Keratinocyte (primary cell): ENCODE measurements at regions not wholly inside any gene's neighbourhood (a gene's known extent, or its start where the extent isn't known, plus 50 kb on each side); places are given as distances from the start of the nearest gene placed in this dataset.

Experiments
- EZH2 ChIP-seq: IDR thresholded peaks from one replicate; pipeline ENCODE4 v1.6.1; 2012; ENCODE audit warnings: inconsistent platforms, mild to moderate bottlenecking, low read length, moderate library complexity
- TF ChIP-seq, protein P1 (sequence below), 3 experiments: IDR thresholded peaks in 1 of 3; conservative IDR thresholded peaks in 1 of 3; optimal IDR thresholded peaks in 1 of 3; 2 replicates in 2 of 3; 3 replicates in 1 of 3; pipeline versions ENCODE3 to v1.5.1; 2011; ENCODE audit warnings: low read length in 3 of 3, mild to moderate bottlenecking in 3 of 3, moderate library complexity in 2 of 3, control low read depth in 1 of 3, inconsistent platforms in 1 of 3; ENCODE audit not compliant: insufficient read depth in 2 of 3; ENCODE audit errors: extremely low read depth in 1 of 3

DNA sequence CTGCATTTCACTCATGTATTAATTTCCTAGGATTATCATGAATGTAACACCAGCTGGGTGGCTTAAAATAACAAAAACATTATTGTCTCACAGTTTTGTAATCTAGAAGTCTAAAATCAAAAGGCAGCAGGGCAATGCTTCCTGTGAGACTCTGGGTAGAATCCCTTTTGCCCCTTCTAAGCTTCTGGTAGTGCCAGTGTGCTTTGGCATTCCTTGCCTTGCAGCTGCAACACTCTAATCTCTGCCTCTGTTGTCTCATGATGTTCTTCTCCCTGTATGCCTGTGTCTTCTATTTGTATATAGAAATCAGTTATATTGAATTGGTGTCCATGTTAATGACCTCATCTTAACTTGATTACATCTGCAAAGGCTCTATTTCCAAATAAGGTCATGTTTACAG is 1117.3 kb downstream of the PCDH18 start:
- TF ChIP-seq, protein P1, sequence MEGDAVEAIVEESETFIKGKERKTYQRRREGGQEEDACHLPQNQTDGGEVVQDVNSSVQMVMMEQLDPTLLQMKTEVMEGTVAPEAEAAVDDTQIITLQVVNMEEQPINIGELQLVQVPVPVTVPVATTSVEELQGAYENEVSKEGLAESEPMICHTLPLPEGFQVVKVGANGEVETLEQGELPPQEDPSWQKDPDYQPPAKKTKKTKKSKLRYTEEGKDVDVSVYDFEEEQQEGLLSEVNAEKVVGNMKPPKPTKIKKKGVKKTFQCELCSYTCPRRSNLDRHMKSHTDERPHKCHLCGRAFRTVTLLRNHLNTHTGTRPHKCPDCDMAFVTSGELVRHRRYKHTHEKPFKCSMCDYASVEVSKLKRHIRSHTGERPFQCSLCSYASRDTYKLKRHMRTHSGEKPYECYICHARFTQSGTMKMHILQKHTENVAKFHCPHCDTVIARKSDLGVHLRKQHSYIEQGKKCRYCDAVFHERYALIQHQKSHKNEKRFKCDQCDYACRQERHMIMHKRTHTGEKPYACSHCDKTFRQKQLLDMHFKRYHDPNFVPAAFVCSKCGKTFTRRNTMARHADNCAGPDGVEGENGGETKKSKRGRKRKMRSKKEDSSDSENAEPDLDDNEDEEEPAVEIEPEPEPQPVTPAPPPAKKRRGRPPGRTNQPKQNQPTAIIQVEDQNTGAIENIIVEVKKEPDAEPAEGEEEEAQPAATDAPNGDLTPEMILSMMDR (optimal IDR thresholded peaks at IDR 0.05 in 1 of 3, IDR thresholded peaks at IDR 0.05 in 1 of 3, conservative IDR thresholded peaks at IDR 0.05 in 1 of 3; ENCODE audit: extremely low read depth in 1 of 3, insufficient read depth in 2 of 3, low read length in 3 of 3): no peak
- TF ChIP-seq EZH2: no peak
